Left lung (tissue), 4 donors: ENCODE measurements at regions not wholly inside any gene's neighbourhood (a gene's known extent, or its start where the extent isn't known, plus 50 kb on each side); places are given as distances from the start of the nearest gene placed in this dataset.
A peak's percentile ranks its signal among the peaks of the same experiment; 100 is the strongest.

Source experiments
- ATAC-seq: fragments of 200-7000 bp; cut with Tn5 transposase; one replicate; pipeline ENCODE4 v1.9.1; 2020; ENCODE audit warnings: moderate library complexity
- DNase-seq, 4 donors: peaks; one replicate each; pipeline ENCODE4 v3.0.0-alpha.2; 2013 to 2020
- H3K27ac ChIP-seq, 2 donors: fragments of 200-600 bp; sonication (generic) in 1 of 2; one replicate each; pipeline versions ENCODE4 v1.5.0 to v1.8.0; 2020 to 2021
- H3K27me3 ChIP-seq, 2 donors: fragments of 200-600 bp; sonication (generic) in 1 of 2; one replicate each; pipeline versions ENCODE4 v1.5.0 to v1.8.0; 2020 to 2021
- H3K36me3 ChIP-seq, 2 donors: fragments of 200-600 bp; sonication (generic) in 1 of 2; one replicate each; pipeline versions ENCODE4 v1.5.0 to v1.8.0; 2020 to 2021
- H3K4me1 ChIP-seq, 2 donors: fragments of 200-600 bp; one replicate each; pipeline ENCODE4 v1.8.0; 2021
- H3K4me3 ChIP-seq, 2 donors: fragments of 200-600 bp; sonication (generic) in 1 of 2; one replicate each; pipeline versions ENCODE4 v1.5.0 to v1.8.0; 2020 to 2021; ENCODE audit warnings: mild to moderate bottlenecking in 1 of 2
- H3K9me3 ChIP-seq, 2 donors: fragments of 200-600 bp; sonication (generic) in 1 of 2; one replicate each; pipeline versions ENCODE4 v1.5.0 to v1.8.0; 2020 to 2021
- CTCF ChIP-seq, 2 donors: fragments of 200-600 bp; sonication (generic) in 1 of 2; IDR thresholded peaks; one replicate each; pipeline versions ENCODE4 v1.5.0 to v1.8.0; 2021; ENCODE audit warnings: antibody characterized with exemption in 2 of 2
- intact Hi-C, 2 donors: fragments of 100-400 bp; cut with DNase I; formaldehyde crosslinking; loops; one replicate each; pipeline versions ENCODE4 v1.11.2 to v1.14.2; 2022
- donor health status: DM: no; HTN: yes; CAD: no.
- donor health status: DM: no; HTN: no; CAD: no.

DNA sequence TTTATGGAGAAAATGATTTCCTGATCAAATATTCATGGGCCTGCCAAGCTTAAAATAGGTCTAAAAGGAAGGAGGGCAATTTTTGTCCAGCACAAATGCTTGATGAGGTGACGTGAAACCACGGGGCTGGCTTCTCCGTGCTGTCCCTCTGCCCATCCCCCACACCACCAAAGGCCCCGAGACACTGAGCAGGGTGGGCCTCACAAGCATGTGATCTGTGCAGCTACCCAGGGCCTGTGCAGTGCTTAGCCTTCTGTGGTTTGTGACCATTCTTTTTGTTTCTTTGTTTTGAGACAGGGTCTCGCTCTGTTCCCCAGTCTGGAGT is 94.8 kb upstream of the RTL6 start:
- intact Hi-C loops: no loop called here
- Histone ChIP-seq H3K9me3 (no peaks in the 10 kb centered on the region), H3K4me1 (no peaks in the 10 kb centered on the region), H3K27ac (no peak overlapping the region), H3K4me3 (no peak overlapping the region), H3K36me3 (no peaks in the 10 kb centered on the region), H3K27me3 (peaks cover 0 to 72% of the 10 kb centered on the region in 2 donors)
- no peak for TF ChIP-seq CTCF (IDR thresholded peaks at IDR 0.05)
- no peak for ATAC-seq
- DNase-seq: peak in 3 of 4 donors; percentile 20 to 82 (median 59)

DNA sequence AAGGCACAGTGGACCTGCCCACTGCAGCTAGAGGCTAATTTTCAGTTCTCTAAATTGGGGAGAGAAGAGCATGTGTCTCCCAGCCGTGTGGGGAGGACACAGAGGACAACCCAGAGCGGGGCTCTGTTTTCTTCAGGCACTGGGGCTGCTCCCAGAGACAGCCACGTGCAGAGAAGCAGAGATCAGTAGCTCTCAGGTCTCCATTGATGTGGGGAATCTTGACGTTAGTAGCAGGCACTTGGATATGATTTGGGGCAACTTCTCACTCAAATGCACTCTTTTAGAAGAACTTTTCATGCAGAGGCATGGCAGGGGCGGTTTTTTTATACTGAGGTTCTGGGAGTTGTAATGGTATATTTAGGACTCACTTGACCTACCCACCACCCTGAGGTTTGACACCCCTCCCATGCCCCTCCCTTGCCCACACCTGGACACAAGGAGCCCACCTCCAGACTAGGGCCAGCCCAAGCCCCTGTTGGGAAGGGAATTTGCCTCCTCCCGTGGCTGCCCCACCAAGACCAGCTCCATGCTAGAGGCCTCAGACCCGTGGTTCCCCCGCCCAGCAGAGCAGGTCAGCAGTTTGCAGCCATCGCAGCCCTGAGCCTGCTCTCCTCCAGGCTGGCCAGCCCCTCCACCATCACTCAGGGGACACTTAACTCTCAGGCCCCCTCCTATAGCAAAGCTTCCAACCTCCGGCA is 94.2 kb upstream of the RTL6 start:
- no peak for TF ChIP-seq CTCF (IDR thresholded peaks at IDR 0.05)
- intact Hi-C loops: no loop called here
- H3K27me3 ChIP-seq: peaks cover 0 to 70% of the 10 kb centered on the region in 2 donors
- no peak overlapping the region for H3K27ac ChIP-seq
- ATAC-seq (no peak), DNase-seq (peak in 1 of 4 donors; percentile 63)
- no peaks in the 10 kb centered on the region for H3K4me1 ChIP-seq
- H3K9me3 ChIP-seq: no peaks in the 10 kb centered on the region
- no peak overlapping the region for H3K4me3 ChIP-seq
- H3K36me3 ChIP-seq: no peaks in the 10 kb centered on the region

DNA sequence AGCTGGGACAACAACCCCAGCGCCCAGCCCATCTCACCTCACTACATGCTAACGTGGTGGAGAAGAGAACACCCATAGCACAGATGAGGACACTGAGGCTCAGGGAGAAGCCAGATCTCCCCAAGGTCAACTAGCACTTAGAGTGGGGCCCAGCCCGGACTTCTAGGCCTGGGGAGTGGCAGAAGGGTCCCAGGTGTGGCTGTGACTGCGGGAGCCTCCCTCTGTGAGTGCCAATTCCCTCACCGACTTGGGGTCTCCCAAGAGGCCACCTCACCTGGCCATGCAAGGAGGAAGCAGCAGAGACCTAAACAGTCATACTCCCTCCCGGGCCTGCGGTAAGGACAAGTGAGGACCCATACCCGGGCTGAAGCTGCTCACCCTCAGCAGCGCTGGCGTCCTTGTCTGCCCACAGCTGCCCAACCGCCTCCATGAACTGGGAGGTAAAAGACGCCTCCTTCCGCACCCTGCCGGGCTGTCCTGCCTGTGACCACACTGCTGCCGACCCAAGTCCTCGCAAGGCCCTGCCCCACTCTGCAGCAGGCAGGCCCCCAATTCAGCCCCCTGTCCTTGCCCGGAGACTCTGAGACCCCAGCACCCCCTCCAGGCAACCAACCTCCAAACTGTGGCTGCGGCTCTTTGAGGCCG is 93.2 kb upstream of the RTL6 start:
- ATAC-seq (no peak), DNase-seq (peak in 1 of 4 donors; percentile 74)
- Histone ChIP-seq H3K27ac (no peak overlapping the region), H3K9me3 (no peaks in the 10 kb centered on the region), H3K36me3 (no peaks in the 10 kb centered on the region), H3K27me3 (peaks cover 6 to 71% of the 10 kb centered on the region in 2 donors), H3K4me3 (no peak overlapping the region), H3K4me1 (no peaks in the 10 kb centered on the region)
- no peak for TF ChIP-seq CTCF (IDR thresholded peaks at IDR 0.05)
- intact Hi-C loops: no loop called here

DNA sequence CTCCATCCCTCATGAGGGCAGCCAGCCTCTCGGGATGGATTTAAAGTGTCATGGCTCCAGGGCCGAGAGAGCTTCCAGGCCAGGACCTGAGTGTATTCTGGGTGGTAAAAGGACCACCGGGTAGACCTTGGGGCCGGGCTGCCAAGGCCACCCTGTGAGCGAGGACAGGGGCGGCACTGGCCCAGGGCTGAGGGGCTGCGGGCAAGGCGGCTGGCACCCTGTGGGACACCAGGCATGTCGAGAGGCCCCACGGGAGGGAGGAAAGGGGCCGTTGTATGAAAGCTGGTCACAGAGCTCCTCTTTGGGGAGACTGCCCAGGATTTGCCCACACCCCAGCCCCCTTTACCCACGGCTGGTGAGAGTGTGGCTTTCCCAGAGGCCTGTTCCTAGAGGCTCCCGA is 92.3 kb upstream of the RTL6 start:
- H3K27me3 ChIP-seq: peaks cover 8 to 71% of the 10 kb centered on the region in 2 donors
- TF ChIP-seq CTCF (IDR thresholded peaks at IDR 0.05): no peak
- H3K36me3 ChIP-seq: no peaks in the 10 kb centered on the region
- H3K4me3 ChIP-seq: no peak overlapping the region
- no peak overlapping the region for H3K27ac ChIP-seq
- no peaks in the 10 kb centered on the region for H3K4me1 ChIP-seq
- H3K9me3 ChIP-seq: no peaks in the 10 kb centered on the region
- intact Hi-C loops: no loop called here
- peak in 1 of 4 donors; percentile 71 for DNase-seq
- no peak for ATAC-seq

- intact Hi-C loops: no loop called here
- Histone ChIP-seq H3K4me1 (no peaks in the 10 kb centered on the region), H3K4me3 (no peak overlapping the region), H3K9me3 (no peaks in the 10 kb centered on the region), H3K27ac (no peak overlapping the region), H3K36me3 (no peaks in the 10 kb centered on the region), H3K27me3 (peaks cover 8 to 71% of the 10 kb centered on the region in 2 donors)
- ATAC-seq (no peak), DNase-seq (peak in 1 of 4 donors; percentile 54)
- TF ChIP-seq CTCF (IDR thresholded peaks at IDR 0.05): no peak
Observed at GRCh38 chr22:44589831-44590230, 91.8 kb upstream of the RTL6 start.
